GM12892 (cell line): ENCODE measurements at regions not wholly inside any gene's neighbourhood (a gene's known extent, or its start where the extent isn't known, plus 50 kb on each side); places are given as distances from the start of the nearest gene placed in this dataset.

ENCODE experiments used
- POLR2A ChIP-seq: IDR thresholded peaks from 2 replicates; pipeline ENCODE4 v1.6.1; 2011; ENCODE audit warnings: low read depth, low read length, control low read depth
- TAF1 ChIP-seq: IDR thresholded peaks from 2 replicates; pipeline ENCODE4 v1.6.1; 2011; ENCODE audit warnings: low read depth, mild to moderate bottlenecking, control low read depth, low read length, borderline replicate concordance

GRCh38 chr13:47650209-47650608 is 350.9 kb downstream of the SUCLA2 start:
- no peak for TF ChIP-seq POLR2A
- TF ChIP-seq TAF1 = no peak
